GM21529 (cell line): ENCODE measurements at regions not wholly inside any gene's neighbourhood (a gene's known extent, or its start where the extent isn't known, plus 50 kb on each side); places are given as distances from the start of the nearest gene placed in this dataset.
"Not testable (repeated sequence)": the region's sequence is repeated elsewhere in the genome, so short reads cannot be mapped to it uniquely, and the experiment has no call there.

ENCODE experiments used
- ATAC-seq: cut with Tn5 transposase; IDR thresholded peaks from one replicate; pipeline ENCODE4 v1.9.1; 2021; ENCODE audit not compliant: unreplicated experiment

DNA sequence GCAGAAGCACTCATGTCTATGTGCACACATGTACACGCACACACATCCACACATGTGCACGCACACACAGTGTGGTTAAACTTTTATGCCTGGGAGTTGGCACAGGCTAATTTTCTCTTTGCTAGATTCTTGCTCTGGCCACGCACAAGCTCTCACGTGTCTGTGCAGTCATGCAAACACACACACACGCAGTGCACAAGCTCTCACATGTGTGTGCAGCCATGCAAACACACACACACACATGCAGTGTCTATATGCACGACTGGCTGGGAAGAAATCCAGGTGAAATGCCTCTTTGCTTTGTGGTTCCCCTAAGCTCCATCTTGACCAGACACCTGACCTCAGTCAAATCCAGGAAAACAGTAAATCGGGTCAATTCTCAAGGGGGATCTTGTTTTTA, 138.0 kb downstream of the SHOX start:
- ATAC-seq, result no peak

- no peak for ATAC-seq
Observed at GRCh38 chrX:758917-759316, 128.3 kb downstream of the SHOX start.

- ATAC-seq, result no peak
Observed at GRCh38 chrX:750812-751211, 120.2 kb downstream of the SHOX start.

DNA sequence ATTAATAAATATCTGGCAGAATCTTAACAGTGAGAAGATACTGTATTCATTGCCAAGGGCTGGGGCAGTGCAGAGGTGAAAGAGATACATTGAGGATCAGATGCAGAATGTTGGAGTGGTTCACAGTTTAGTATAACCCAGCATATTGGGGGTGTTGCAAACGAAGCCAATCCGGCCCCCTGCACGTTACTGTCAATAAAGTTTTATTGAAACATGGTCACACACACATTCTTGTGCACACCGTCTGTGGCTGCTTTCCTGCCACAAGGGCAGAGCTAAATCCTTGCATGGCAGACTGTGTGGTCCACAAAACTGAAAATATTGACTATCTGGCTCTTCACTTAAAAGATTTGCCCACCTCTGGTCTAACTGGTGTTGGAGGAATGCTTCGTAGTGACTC, 119.7 kb downstream of the SHOX start:
- ATAC-seq, result no peak

GRCh38 chrX:747176-747575, 116.6 kb downstream of the SHOX start:
- no peak for ATAC-seq

GRCh38 chrX:739611-740010, 109.0 kb downstream of the SHOX start:
- no peak for ATAC-seq

DNA sequence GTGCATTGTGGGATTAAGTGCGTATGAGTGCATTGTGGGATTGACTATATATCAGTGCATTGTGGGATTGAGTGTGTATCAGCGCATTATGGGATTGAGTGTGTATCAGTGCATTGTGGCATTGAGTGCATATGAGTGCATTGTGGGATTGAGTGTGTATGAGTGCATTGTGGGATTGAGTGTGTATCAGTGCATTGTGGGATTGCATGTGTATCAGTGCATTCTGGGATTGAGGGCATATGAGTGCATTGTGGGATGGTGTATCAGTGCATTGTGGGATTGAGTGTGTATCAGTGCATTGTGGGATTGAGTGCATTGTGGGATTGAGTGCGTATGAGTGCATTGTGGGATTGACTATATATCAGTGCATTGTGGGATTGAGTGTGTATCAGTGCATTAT, 106.4 kb downstream of the SHOX start:
- not testable (repeated sequence) for ATAC-seq

- no peak for ATAC-seq
Observed at GRCh38 chrX:734362-734761, 103.8 kb downstream of the SHOX start.

GRCh38 chrX:733961-734360, 103.4 kb downstream of the SHOX start:
- no peak for ATAC-seq

DNA sequence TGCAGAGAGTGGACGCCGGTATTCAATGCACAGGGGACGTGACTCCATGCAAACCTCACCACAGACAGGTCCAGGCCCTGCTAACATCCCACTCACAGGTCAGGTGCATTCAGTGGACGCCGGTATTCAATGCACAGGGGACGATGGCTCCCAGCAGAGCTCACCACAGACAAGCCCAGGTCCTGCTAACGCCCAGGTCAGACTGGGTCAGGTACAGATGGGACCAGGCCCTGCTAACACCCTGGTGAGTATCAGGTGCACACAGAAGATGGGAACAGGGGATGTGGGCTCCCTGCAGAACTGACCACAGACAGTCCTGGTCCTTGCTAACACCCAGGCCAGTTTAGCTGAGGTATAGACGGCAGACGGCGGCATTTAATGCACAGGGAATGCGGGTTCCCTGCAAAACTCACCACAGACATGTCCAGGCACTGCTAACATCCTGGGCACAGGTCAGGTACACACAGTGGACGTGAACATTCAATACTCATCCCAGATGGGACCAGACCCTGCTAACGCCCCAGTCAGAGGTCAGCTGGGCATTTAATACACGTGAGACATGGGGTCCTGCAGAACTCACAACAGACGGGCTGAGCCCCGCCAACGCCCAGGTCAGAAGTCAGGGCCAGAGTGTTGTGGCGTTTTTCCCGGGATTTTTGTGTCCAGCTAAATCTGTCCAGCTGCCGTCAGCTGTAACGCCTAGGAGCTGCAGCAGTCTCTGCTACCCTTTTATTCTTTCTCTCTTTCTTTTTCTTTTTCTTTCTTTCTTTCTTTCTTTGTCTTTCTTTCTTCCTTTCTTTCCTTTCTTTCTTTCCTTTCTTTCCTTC, 99.2 kb downstream of the SHOX start:
- ATAC-seq, result no peak

- ATAC-seq, result not testable (repeated sequence)
Observed at GRCh38 chrX:729101-729500, 98.5 kb downstream of the SHOX start.

GRCh38 chrX:728639-729038, 98.0 kb downstream of the SHOX start:
- ATAC-seq, result not testable (repeated sequence)

DNA sequence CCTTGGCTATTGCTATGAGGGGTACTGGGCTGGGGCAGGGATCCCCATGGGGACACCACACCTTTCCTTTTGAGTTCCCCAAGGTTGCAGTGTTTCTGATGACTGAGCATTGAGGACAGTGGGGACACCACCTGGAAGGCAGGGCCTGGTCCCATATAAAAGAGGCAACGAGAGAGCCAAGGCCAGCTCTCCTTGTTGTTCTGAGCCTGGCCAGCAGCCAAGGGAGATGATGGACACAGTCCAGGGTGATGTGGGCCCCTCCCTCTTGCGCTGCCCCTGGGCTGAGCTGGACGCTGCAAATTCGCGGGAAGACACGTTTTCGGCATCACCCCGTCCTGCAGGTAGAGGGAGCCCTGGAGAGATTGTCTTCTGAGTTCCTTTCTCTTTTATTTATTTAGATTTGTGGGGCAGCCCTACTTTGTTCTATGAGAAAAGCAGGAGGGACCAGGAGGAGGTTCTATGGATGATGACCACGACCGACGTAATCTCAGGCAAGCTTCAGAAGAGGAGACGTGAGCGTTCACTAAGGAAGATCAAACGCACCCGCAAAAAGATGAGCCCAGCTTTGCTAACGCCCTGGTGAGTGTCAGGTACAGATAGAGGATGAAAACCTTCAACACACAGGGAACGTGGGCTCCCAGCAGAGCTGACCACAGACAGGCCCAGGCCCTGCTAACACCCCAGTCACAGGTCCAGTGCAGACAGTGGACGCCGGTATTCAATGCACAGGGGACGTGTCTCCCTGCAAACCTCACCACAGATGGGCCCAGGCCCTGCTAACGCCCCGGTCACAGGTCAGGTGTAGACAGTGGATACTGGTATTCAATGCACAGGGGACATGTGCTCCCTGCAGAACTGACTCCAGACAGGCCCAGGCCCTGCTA, 97.4 kb downstream of the SHOX start:
- ATAC-seq, result no peak

- ATAC-seq, result no peak
Observed at GRCh38 chrX:725971-726370, 95.4 kb downstream of the SHOX start.

- no peak for ATAC-seq
Observed at GRCh38 chrX:724256-724655, 93.7 kb downstream of the SHOX start.

DNA sequence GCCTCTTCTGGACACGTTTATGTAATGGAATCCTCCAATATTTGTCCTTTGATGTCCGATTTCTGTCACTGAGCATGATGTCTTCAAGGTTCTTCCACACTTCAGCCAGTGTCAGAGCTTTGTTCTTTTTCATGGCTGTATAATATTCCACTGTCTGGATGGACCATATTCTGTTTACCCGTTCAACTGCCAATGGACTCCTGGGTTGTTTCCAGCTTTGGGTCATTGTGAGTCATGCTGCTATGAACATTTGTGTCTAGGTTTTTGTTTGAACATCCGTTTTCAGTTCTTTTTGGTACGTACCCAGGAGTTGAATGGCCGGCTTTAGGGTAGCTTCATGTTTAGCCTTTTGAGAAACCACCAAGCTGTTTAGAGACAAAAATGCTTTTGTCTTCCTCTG, 93.2 kb downstream of the SHOX start:
- ATAC-seq, result no peak

- ATAC-seq, result no peak
Observed at GRCh38 chrX:721354-721753, 90.8 kb downstream of the SHOX start.

- no peak for ATAC-seq
Observed at GRCh38 chrX:720825-721224, 90.2 kb downstream of the SHOX start.

DNA sequence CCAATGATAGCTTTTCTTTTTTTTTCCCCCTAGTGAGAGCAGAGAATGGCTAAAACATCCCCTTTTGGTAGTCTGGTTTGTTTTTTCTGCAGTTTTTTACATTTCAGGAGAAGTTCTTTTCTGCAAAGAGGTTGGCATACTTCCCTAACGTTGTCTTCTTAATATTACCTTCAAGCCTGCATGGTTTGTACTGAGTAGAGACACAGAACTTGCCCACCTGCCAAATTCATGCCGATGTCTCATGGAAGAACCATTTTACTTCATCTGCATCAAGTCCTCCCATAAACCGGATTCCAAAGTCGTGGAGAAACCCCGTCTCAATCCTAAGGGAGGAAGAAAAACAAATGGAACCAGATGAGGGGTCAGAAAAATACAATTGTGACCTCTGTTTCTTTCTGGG, 89.7 kb downstream of the SHOX start:
- ATAC-seq, result no peak

GRCh38 chrX:716136-716535, 85.5 kb downstream of the SHOX start:
- no peak for ATAC-seq

DNA sequence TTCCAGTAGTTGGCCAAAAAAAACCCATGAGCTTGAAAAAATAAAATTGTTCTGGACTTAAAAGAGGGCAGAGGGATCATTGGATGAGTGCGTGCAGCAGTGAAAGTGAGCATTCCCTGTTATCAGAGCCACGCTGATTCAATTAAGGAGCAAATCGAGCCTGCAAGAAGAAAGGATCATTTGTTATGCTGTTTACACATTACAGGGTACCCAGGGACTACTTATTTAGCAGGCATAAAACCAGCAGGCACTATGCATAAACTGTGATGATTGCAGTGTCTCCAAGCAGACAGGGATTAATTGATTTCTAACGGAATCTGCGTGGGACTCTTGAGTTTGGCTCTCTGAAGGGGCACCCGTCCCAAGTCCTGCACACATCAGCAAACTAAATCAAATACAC, 83.5 kb downstream of the SHOX start:
- no peak for ATAC-seq
